PC-9 (cell line): ENCODE measurements at regions not wholly inside any gene's neighbourhood (a gene's known extent, or its start where the extent isn't known, plus 50 kb on each side); places are given as distances from the start of the nearest gene placed in this dataset.

Experiments used
- EZH2 ChIP-seq: fragments of 200-600 bp; sonication (generic); IDR thresholded peaks from 2 replicates; pipeline ENCODE4 v1.8.0; 2017; ENCODE audit warnings: antibody characterized with exemption, low read depth
- TF ChIP-seq, protein P1 (sequence below): fragments of 200-600 bp; sonication (generic); conservative IDR thresholded peaks from 2 replicates; pipeline ENCODE4 v1.6.1; 2017; ENCODE audit warnings: mixed run types, antibody characterized with exemption, mild to moderate bottlenecking, moderate library complexity

DNA sequence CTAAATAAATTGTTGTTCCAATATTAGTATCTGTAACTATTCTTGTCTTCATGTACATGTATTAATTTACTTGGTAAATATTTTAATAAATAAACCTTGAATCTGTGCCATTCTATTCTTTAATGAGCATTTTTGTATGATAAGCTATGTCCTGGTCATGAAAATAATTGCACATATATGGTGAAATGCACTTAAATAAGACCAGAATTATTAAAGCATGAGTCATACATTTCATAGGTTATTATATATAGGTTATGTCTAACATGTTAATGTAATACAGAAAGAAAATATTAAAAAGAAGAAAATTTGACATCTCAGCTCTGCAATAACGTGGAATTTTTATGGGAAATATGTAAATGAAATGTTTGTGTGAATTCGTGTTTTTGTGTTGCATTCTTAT, 1168.1 kb downstream of the TAF11L14 start:
- no peak for TF ChIP-seq EZH2
- TF ChIP-seq, protein P1, sequence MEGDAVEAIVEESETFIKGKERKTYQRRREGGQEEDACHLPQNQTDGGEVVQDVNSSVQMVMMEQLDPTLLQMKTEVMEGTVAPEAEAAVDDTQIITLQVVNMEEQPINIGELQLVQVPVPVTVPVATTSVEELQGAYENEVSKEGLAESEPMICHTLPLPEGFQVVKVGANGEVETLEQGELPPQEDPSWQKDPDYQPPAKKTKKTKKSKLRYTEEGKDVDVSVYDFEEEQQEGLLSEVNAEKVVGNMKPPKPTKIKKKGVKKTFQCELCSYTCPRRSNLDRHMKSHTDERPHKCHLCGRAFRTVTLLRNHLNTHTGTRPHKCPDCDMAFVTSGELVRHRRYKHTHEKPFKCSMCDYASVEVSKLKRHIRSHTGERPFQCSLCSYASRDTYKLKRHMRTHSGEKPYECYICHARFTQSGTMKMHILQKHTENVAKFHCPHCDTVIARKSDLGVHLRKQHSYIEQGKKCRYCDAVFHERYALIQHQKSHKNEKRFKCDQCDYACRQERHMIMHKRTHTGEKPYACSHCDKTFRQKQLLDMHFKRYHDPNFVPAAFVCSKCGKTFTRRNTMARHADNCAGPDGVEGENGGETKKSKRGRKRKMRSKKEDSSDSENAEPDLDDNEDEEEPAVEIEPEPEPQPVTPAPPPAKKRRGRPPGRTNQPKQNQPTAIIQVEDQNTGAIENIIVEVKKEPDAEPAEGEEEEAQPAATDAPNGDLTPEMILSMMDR, result no peak
